Left renal pelvis (tissue), 4 donors: ENCODE measurements at regions not wholly inside any gene's neighbourhood (a gene's known extent, or its start where the extent isn't known, plus 50 kb on each side); places are given as distances from the start of the nearest gene placed in this dataset.
"Not testable (repeated sequence)": the region's sequence is repeated elsewhere in the genome, so short reads cannot be mapped to it uniquely, and the experiment has no call there.

Experiments
- DNase-seq, 4 donors: peaks; one replicate each; pipeline ENCODE4 v3.0.0-alpha.2; 2013; ENCODE audit warnings: low read depth in 4 of 4, low spot score in 3 of 4

- DNase-seq, result no peak
These were observed 261.3 kb downstream of the QDPR start for GRCh38 chr4:17250591-17250990.

- DNase-seq, result no peak
These were observed 265.2 kb downstream of the QDPR start for GRCh38 chr4:17246656-17247055.

GRCh38 chr4:17241835-17242234 is 270.1 kb downstream of the QDPR start:
- no peak for DNase-seq

- no peak for DNase-seq
These were observed 273.3 kb downstream of the QDPR start for GRCh38 chr4:17238633-17239032.

GRCh38 chr4:17236686-17237085 is 275.2 kb downstream of the QDPR start:
- DNase-seq, result no peak

GRCh38 chr4:17234678-17235077 is 277.2 kb downstream of the QDPR start:
- no peak for DNase-seq

GRCh38 chr4:17232566-17233253 is 279.2 kb downstream of the QDPR start:
- no peak for DNase-seq

GRCh38 chr4:17231880-17232475 is 279.9 kb downstream of the QDPR start:
- not testable (repeated sequence) for DNase-seq

GRCh38 chr4:17230727-17231126 is 281.2 kb downstream of the QDPR start:
- DNase-seq, result no peak

- no peak for DNase-seq
These were observed 291.1 kb downstream of the QDPR start for GRCh38 chr4:17220816-17221215.

GRCh38 chr4:17218786-17219185 is 293.1 kb downstream of the QDPR start:
- DNase-seq, result no peak

- no peak for DNase-seq
These were observed 304.8 kb downstream of the QDPR start for GRCh38 chr4:17206829-17207801.

GRCh38 chr4:17204908-17205307 is 306.5 kb upstream of the LDB2 start:
- DNase-seq, result no peak

- DNase-seq, result no peak
These were observed 305.4 kb upstream of the LDB2 start for GRCh38 chr4:17203797-17204196.

GRCh38 chr4:17197070-17197469 is 298.6 kb upstream of the LDB2 start:
- DNase-seq, result no peak

GRCh38 chr4:17195461-17196275 is 297.2 kb upstream of the LDB2 start:
- peak in 2 of 4 donors; percentile 8 to 22 for DNase-seq

GRCh38 chr4:17194586-17194985 is 296.1 kb upstream of the LDB2 start:
- DNase-seq, result no peak

GRCh38 chr4:17189759-17190158 is 291.3 kb upstream of the LDB2 start:
- no peak for DNase-seq

- DNase-seq, result no peak
These were observed 290.9 kb upstream of the LDB2 start for GRCh38 chr4:17189401-17189720.

GRCh38 chr4:17188547-17189400 is 290.3 kb upstream of the LDB2 start:
- DNase-seq, result no peak
